Heart left ventricle (tissue), 13 donors: ENCODE measurements at regions not wholly inside any gene's neighbourhood (a gene's known extent, or its start where the extent isn't known, plus 50 kb on each side); places are given as distances from the start of the nearest gene placed in this dataset.

ENCODE experiments used
- CTCF ChIP-seq, 12 donors: fragments of 200-600 bp; sonication (generic) in 4 of 12; IDR thresholded peaks; one replicate each; pipeline versions ENCODE4 v1.5.0 to v1.8.0; 2018 to 2022; ENCODE audit warnings: antibody characterized with exemption in 12 of 12, mild to moderate bottlenecking in 5 of 12
- POLR2A ChIP-seq, 2 donors: fragments of 450-650 bp; IDR thresholded peaks; one replicate each; pipeline ENCODE4 v1.6.1; 2017; ENCODE audit warnings: antibody characterized with exemption in 2 of 2, mild to moderate bottlenecking in 2 of 2, moderate library complexity in 2 of 2
- donor health status: ischemic (EF 13 %, LVEDD 7.1; RV severe dilation, severe dysfunction).
- donor health status: DM: no; HTN: yes; CAD: no.
- donor health status: DM: no; HTN: no; CAD: no.
- donor health status: ischemic (EF 25% LVEDD 6.9; RV normal size, moderate dysfunction).
- donor health status: ischemic (EF 25% LVEDD 5.7; RV mildly dilated, moderate dysfunction).
- donor health status: ischemic (EF 35%, LVEDD 5.7; RV mildly dilated, moderate dysfunction).
- donor health status: nonischemic (EF 11% LVEDD 7.7; RV severe dilation, severe dysfunction).
- donor health status: DM: yes; HTN: yes; CAD: no.
- donor health status: PGD.
- donor health status: ischemic (EF 29% LVEDD 5.4; RV normal size, mild dysfunction).
- donor health status: nonischemic (EF 23%, LVEDD 6.1; RV moderate dilation, normal function).

- TF ChIP-seq CTCF (IDR thresholded peaks at IDR 0.05) (no peak), POLR2A (IDR thresholded peaks at IDR 0.05) (no peak)
These were observed 123.9 kb downstream of the TUBA3C start for GRCh38 chr13:19057588-19058340.
